ENCODE measurements at regions not wholly inside any gene's neighbourhood (a gene's known extent, or its start where the extent isn't known, plus 50 kb on each side); places are given as distances from the start of the nearest gene placed in this dataset.
"Not testable (repeated sequence)": the region's sequence is repeated elsewhere in the genome, so short reads cannot be mapped to it uniquely, and the experiment has no call there.

DNA sequence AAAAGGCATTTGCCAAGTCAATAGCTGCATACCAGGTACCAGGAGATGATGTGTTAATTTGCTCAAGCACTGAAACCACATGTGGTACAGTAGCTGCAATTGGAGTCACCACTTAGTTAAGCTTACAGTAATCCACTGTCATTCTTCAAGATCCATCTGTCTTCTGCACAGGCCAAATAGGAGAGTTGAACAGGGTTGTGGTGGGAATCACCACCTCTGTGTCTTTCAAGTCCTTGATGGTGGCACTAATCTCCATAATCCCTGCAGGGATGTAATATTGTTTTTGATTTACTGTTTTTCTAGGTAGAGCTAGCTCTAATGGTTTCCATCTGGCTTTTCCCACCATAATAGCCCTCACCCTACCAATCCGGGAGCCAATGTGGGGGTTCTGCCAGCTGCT is 91.9 kb downstream of the FCRL5 start:
- no peak for DNase-seq

- no peak for DNase-seq
Observed at GRCh38 chr1:157457279-157457678, 95.0 kb downstream of the FCRL5 start.

GRCh38 chr1:157455318-157455717 is 97.0 kb downstream of the FCRL5 start:
- no peak for DNase-seq

DNA sequence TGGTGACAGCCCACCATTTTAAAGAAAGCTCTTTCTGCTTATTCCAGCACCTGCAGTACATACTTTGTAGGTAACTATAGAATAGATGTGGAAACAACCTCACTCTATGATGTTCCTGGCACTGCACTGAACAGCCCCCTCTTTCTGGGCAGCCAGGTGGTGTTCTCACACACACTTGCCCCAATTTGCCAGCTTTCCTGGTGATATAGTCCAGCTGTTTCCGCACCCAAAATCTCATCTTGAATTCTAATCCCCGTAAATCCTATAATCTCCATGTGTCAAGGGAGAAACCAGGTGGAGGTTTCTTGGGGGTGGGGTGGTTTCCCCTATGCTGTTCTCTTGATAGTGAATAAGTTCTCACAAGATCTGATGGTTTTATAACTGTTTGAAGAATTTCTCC is 102.2 kb downstream of the FCRL5 start:
- no peak for DNase-seq

GRCh38 chr1:157448636-157449035 is 103.7 kb downstream of the FCRL5 start:
- no peak for DNase-seq

- DNase-seq = not testable (repeated sequence)
Observed at GRCh38 chr1:157446356-157446755, 106.0 kb downstream of the FCRL5 start.

GRCh38 chr1:157445616-157446140 is 106.6 kb downstream of the FCRL5 start:
- DNase-seq = not testable (repeated sequence)

DNA sequence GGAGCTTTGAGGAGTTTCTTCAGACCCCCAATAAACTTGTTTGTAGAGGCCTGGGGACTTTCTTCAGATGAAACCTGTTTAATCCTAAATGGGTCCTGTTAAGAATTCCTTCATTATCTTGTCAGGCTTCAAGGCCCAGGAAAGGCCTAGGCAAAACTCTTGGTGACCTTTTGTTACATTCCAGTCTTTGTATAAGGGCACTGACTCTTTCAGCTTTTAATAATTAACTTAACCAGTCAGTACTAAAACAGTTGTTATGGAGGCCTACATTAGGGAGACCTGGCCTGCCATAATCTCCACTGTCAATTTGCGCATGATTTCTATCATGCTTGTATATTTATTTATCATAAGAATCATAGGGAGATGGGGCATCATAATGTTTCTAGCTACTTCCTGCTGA is 110.2 kb downstream of the FCRL5 start:
- no peak for DNase-seq

DNA sequence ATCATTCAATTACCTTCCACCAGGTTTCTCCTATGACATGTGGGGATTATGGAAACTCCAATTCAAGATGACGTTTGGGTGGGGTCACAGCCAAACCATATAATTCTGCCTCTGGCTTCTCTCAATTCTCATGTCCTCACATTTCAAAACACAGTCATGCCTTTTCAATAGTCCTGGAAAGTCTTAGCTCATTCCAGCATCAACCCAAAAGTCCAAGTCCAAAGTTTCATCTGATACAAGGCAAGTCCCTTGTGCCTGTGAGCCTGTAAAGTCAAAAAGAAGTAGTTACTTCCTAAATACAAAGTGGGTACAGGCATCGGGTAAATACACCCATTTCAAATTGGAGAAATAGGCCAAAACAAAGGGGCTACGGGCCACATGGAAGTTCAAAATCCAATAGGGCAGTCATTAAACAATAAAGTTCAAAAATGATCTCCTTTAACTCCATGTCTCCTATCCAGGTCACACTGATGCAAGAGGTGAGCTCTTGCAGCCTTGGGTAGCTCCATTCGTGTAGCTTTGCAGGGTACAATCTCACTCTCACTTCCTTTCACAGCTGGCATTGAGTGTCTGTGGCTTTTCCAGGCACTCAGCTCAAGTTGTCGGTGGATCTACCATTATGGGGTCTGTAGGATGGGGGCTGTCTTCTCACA is 112.9 kb downstream of the FCRL5 start:
- no peak for DNase-seq

- DNase-seq = no peak
Observed at GRCh38 chr1:157438613-157439012, 113.7 kb downstream of the FCRL5 start.

GRCh38 chr1:157438146-157438545 is 114.2 kb downstream of the FCRL5 start:
- DNase-seq = peak; percentile 25

DNA sequence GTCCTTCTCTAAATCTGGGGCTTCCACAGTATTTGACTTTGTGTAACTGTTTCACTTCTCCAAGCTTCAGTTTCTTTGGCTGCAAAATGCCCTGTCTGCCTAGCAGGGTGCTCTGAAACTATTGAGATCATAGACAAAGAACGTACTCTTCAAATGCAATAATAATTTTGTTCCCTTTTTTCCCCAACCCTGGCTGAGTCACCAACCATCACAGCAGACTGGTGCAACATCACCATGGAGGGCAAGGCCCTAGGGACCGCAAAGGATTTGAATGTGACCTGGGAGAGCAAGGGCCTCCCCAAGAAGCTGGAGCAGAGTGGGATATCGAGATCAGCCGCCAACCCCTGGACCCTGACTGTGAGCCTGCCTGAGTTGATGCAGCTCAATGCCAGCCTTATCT is 115.0 kb downstream of the FCRL5 start:
- no peak for DNase-seq

DNA sequence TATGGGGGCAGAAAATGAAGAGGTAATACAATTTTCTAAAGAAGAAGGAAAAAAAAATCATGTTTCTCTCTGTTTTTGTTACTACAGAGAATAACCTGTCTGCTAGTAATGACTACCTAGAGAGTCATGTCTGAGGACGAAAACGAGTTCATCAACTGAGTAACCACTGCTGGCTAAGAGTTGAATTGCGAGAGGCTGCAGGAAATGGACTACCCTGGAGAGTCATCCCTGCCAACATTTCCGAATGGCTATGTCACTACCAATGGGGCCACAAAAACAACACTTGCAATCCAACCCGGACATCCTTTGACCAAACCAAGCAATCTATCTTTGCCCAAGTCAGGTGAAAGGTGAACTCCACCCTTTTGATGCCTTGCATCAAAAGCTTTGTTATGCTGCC is 120.6 kb downstream of the FCRL5 start:
- DNase-seq = peak; percentile 48

DNA sequence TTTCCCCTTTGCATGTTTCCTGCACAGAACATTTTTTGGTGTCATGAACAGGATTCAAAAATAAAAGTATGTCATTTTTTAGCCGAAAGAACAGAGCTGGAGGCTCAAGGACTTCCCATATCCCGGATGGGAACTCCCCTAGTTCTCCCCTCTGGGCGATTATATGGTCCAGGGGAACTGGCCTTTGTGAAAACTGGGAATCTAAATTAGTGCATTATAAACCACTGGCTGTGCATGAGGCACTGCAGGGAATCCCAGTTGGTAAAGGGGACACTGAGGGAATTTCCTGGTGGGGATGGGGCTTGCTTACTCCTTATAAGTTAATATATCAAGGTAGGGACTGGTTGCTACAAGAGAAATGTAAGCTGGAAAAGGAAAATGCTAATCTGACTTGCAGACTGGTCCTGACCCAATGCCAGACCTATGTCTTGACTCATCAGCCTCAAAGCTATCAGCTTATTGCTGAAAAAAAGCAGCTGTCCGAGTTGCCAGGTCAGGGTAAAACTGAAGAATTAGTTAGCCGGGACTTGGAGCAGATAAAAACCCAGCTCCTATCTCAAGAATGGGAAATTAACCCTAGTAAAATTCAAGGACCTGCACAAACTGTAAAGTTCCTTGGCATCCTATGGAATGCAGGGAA is 122.6 kb downstream of the FCRL5 start:
- no peak for DNase-seq

- DNase-seq = not testable (repeated sequence)
Observed at GRCh38 chr1:157423764-157424163, 128.6 kb downstream of the FCRL5 start.

- DNase-seq = no peak
Observed at GRCh38 chr1:157419845-157420542, 132.3 kb downstream of the FCRL5 start.

GRCh38 chr1:157418659-157419058 is 133.7 kb downstream of the FCRL5 start:
- DNase-seq = no peak

DNA sequence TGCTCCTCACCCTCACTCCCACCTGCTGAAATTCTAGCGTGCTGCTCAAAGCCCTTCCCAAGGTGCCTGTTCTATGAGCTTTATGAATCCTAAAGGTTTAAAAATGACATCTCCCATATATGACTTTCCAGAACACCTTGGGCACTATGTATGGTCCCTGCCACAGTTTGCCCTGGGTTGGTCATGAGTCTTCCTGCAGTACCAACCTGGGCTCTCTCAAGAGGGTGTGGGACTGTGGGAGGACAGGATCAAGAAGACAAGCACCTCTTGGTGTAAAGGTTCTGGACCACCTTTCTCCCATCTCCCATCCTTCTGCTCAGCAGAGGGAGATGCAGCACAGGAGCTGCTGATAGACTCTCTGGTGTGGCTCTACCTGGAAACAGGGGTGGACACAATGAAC is 134.1 kb downstream of the FCRL5 start:
- no peak for DNase-seq

- no peak for DNase-seq
Observed at GRCh38 chr1:157415661-157416060, 136.7 kb downstream of the FCRL5 start.

DNA sequence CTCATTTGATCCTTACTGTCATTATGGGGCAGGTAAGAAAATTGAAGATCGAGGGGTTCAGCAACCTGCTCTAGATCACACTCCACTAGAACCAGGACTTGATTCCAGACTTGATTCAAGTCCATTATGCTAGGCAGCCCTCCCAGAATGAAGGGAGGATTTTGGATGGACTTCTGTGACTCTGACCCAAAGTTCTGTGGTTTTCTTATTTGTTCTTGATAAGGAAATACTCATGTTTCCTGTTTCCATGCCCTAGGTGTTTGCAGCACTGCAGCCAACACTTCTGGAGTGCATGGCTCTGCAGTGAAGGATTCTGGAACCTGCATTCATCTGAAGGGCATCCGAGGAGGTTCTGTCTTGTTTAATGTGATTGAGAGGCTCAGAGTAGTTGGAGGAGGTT is 140.0 kb downstream of the FCRL5 start:
- no peak for DNase-seq

- DNase-seq = peak; percentile 17
Observed at GRCh38 chr1:157411769-157412168, 140.5 kb downstream of the FCRL5 start.

- DNase-seq = no peak
Observed at GRCh38 chr1:157411064-157411463, 141.3 kb downstream of the FCRL5 start.

DNA sequence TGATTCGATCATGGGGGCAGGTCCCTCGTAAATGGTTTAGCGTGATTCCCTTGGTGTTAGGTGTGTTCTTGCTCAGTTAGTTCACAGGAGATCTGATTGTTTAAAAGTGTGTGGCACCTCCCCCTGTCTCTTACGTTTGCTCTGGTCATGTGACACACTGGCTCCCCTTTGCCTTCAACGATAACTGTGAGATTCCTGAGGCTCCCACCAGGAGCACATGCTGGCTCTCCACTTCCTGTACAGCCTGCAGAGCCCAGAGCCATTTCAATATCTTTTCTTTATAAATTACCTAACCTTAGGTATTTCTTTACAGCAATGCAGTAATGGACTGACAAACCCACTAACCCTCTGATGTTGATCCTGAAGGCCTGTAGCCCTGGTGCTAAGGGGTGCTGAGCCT is 141.9 kb downstream of the FCRL5 start:
- DNase-seq = no peak

DNA sequence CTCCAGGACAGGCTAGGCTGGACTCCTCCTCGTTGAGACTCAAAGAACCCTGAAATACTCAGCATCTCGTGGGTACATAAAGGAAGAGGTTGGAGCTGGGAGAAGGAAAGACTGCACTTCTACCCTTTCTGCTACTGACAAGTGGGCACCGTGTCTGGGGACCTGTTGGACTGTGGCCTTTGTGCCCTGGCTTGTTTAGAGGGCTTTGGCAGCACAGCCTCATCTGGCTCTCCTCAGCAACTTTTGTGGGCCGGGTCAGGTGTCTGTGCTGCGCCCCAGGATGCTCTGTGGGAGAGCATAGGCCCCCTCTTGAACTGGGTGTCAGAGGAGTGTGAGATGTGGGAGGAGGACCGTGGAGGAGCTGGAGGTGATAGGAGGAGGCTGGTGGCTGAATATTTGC is 142.4 kb downstream of the FCRL5 start:
- DNase-seq = no peak

Measured in dermis blood vessel endothelial cell (primary cell).